ENCODE measurements at regions not wholly inside any gene's neighbourhood (a gene's known extent, or its start where the extent isn't known, plus 50 kb on each side); places are given as distances from the start of the nearest gene placed in this dataset.
"Not testable (repeated sequence)": the region's sequence is repeated elsewhere in the genome, so short reads cannot be mapped to it uniquely, and the experiment has no call there.

GRCh38 chr4:102397056-102397455 lies 51.8 kb upstream of the SLC39A8 start:
- H3K4me1 Mint-ChIP-seq (ENCODE audit: low read depth in 2 of 2); DNase-seq; H3K9me3 Mint-ChIP-seq; H3K27ac Mint-ChIP-seq; H3K36me3 Mint-ChIP-seq (ENCODE audit: insufficient read depth); ATAC-seq (replicated peaks); H3K27me3 Mint-ChIP-seq; H3K4me3 Mint-ChIP-seq: not testable (repeated sequence)

GRCh38 chr4:102399021-102399420 lies 53.7 kb upstream of the SLC39A8 start:
- DNase-seq (no peak), ATAC-seq (replicated peaks) (no peak)
- Mint-ChIP-seq H3K9me3 (no peaks in the 10 kb centered on the region), H3K27me3 (peaks cover 0 to 5% of the 10 kb centered on the region in 2 donors), H3K4me3 (no peak overlapping the region), H3K4me1 (ENCODE audit: low read depth in 2 of 2) (no peaks in the 10 kb centered on the region), H3K27ac (no peak overlapping the region), H3K36me3 (ENCODE audit: insufficient read depth) (peaks cover 2% of the 10 kb centered on the region)

GRCh38 chr4:102400898-102401297 lies 55.6 kb upstream of the SLC39A8 start:
- Mint-ChIP-seq H3K4me3 (no peak overlapping the region), H3K4me1 (ENCODE audit: low read depth in 2 of 2) (no peaks in the 10 kb centered on the region), H3K27me3 (no peaks in the 10 kb centered on the region)

GRCh38 chr4:102402223-102402622 lies 56.9 kb upstream of the SLC39A8 start:
- Mint-ChIP-seq H3K4me3 (no peak overlapping the region), H3K36me3 (ENCODE audit: insufficient read depth) (peaks cover 2% of the 10 kb centered on the region), H3K27ac (no peak overlapping the region), H3K9me3 (no peaks in the 10 kb centered on the region), H3K27me3 (no peaks in the 10 kb centered on the region), H3K4me1 (ENCODE audit: low read depth in 2 of 2) (no peaks in the 10 kb centered on the region)
- DNase-seq (no peak), ATAC-seq (replicated peaks) (no peak)

More at GRCh38 chr4:102400898-102401297, 55.6 kb upstream of the SLC39A8 start:
- DNase-seq (no peak), ATAC-seq (replicated peaks) (no peak)
- Mint-ChIP-seq H3K9me3 (no peaks in the 10 kb centered on the region), H3K36me3 (ENCODE audit: insufficient read depth) (peaks cover 2% of the 10 kb centered on the region), H3K27ac (no peak overlapping the region)

- H3K36me3 Mint-ChIP-seq (ENCODE audit: insufficient read depth) = peaks cover 2% of the 10 kb centered on the region
- no peak overlapping the region for H3K4me3 Mint-ChIP-seq
- no peaks in the 10 kb centered on the region for H3K4me1 Mint-ChIP-seq (ENCODE audit: low read depth in 2 of 2)
- H3K9me3 Mint-ChIP-seq = no peaks in the 10 kb centered on the region
- H3K27ac Mint-ChIP-seq = no peak overlapping the region
- H3K27me3 Mint-ChIP-seq = no peaks in the 10 kb centered on the region
- DNase-seq (no peak), ATAC-seq (replicated peaks) (no peak)
Measured at GRCh38 chr4:102403116-102403515, 57.8 kb upstream of the SLC39A8 start.

GRCh38 chr4:102404431-102404969 lies 59.2 kb upstream of the SLC39A8 start:
- Mint-ChIP-seq H3K27me3 (no peaks in the 10 kb centered on the region), H3K27ac (no peak overlapping the region), H3K9me3 (no peaks in the 10 kb centered on the region), H3K36me3 (ENCODE audit: insufficient read depth) (peaks cover 2% of the 10 kb centered on the region), H3K4me3 (no peak overlapping the region), H3K4me1 (ENCODE audit: low read depth in 2 of 2) (no peaks in the 10 kb centered on the region)
- ATAC-seq (replicated peaks) = no peak
- no peak for DNase-seq

GRCh38 chr4:102405821-102406401 lies 60.6 kb upstream of the SLC39A8 start:
- Mint-ChIP-seq H3K27me3 (no peaks in the 10 kb centered on the region), H3K36me3 (ENCODE audit: insufficient read depth) (peaks cover 2% of the 10 kb centered on the region), H3K9me3 (no peaks in the 10 kb centered on the region), H3K4me3 (no peak overlapping the region), H3K27ac (no peak overlapping the region), H3K4me1 (ENCODE audit: low read depth in 2 of 2) (no peaks in the 10 kb centered on the region)
- ATAC-seq (replicated peaks) (no peak), DNase-seq (no peak)

- not testable (repeated sequence) for H3K4me1 Mint-ChIP-seq (ENCODE audit: low read depth in 2 of 2); H3K9me3 Mint-ChIP-seq; H3K27ac Mint-ChIP-seq; ATAC-seq (replicated peaks); H3K36me3 Mint-ChIP-seq (ENCODE audit: insufficient read depth); H3K4me3 Mint-ChIP-seq; H3K27me3 Mint-ChIP-seq; DNase-seq
Measured at GRCh38 chr4:102410884-102411283, 65.6 kb upstream of the SLC39A8 start.

- ATAC-seq (replicated peaks) (no peak), DNase-seq (no peak)
- H3K4me3 Mint-ChIP-seq = no peak overlapping the region
- H3K27me3 Mint-ChIP-seq = peaks cover 0 to 6% of the 10 kb centered on the region in 2 donors
- H3K4me1 Mint-ChIP-seq (ENCODE audit: low read depth in 2 of 2) = no peaks in the 10 kb centered on the region
- no peak overlapping the region for H3K27ac Mint-ChIP-seq
- no peaks in the 10 kb centered on the region for H3K36me3 Mint-ChIP-seq (ENCODE audit: insufficient read depth)
- no peaks in the 10 kb centered on the region for H3K9me3 Mint-ChIP-seq
Measured at GRCh38 chr4:102411408-102411807, 66.1 kb upstream of the SLC39A8 start.

- no peaks in the 10 kb centered on the region for H3K4me1 Mint-ChIP-seq (ENCODE audit: low read depth in 2 of 2)
- H3K27ac Mint-ChIP-seq = no peak overlapping the region
- H3K27me3 Mint-ChIP-seq = peaks cover 0 to 6% of the 10 kb centered on the region in 2 donors
- H3K9me3 Mint-ChIP-seq = no peaks in the 10 kb centered on the region
- ATAC-seq (replicated peaks) = no peak
- no peaks in the 10 kb centered on the region for H3K36me3 Mint-ChIP-seq (ENCODE audit: insufficient read depth)
- no peak for DNase-seq
- no peak overlapping the region for H3K4me3 Mint-ChIP-seq
Measured at GRCh38 chr4:102416765-102417164, 71.5 kb upstream of the SLC39A8 start.

GRCh38 chr4:102420563-102421398 lies 75.5 kb upstream of the SLC39A8 start:
- Mint-ChIP-seq H3K36me3 (ENCODE audit: insufficient read depth) (no peaks in the 10 kb centered on the region), H3K27me3 (peaks cover 0 to 5% of the 10 kb centered on the region in 2 donors), H3K4me1 (ENCODE audit: low read depth in 2 of 2) (no peaks in the 10 kb centered on the region), H3K9me3 (no peaks in the 10 kb centered on the region), H3K4me3 (no peak overlapping the region), H3K27ac (no peak overlapping the region)
- no peak for DNase-seq
- no peak for ATAC-seq (replicated peaks)

GRCh38 chr4:102422843-102423242 lies 77.6 kb upstream of the SLC39A8 start:
- no peaks in the 10 kb centered on the region for H3K27me3 Mint-ChIP-seq
- H3K4me3 Mint-ChIP-seq = no peak overlapping the region
- H3K4me1 Mint-ChIP-seq (ENCODE audit: low read depth in 2 of 2) = no peaks in the 10 kb centered on the region
- no peak overlapping the region for H3K27ac Mint-ChIP-seq
- no peak for DNase-seq
- no peak for ATAC-seq (replicated peaks)
- H3K36me3 Mint-ChIP-seq (ENCODE audit: insufficient read depth) = no peaks in the 10 kb centered on the region
- no peaks in the 10 kb centered on the region for H3K9me3 Mint-ChIP-seq

GRCh38 chr4:102423375-102423774 lies 77.8 kb upstream of the NFKB1 start:
- Mint-ChIP-seq H3K4me1 (ENCODE audit: low read depth in 2 of 2) (no peaks in the 10 kb centered on the region), H3K4me3 (no peak overlapping the region), H3K27ac (no peak overlapping the region), H3K9me3 (no peaks in the 10 kb centered on the region), H3K36me3 (ENCODE audit: insufficient read depth) (no peaks in the 10 kb centered on the region), H3K27me3 (no peaks in the 10 kb centered on the region)
- ATAC-seq (replicated peaks) (no peak), DNase-seq (no peak)

GRCh38 chr4:102427371-102427998 lies 73.7 kb upstream of the NFKB1 start:
- Mint-ChIP-seq H3K27ac (no peak overlapping the region), H3K27me3 (no peaks in the 10 kb centered on the region), H3K4me3 (no peak overlapping the region), H3K4me1 (ENCODE audit: low read depth in 2 of 2) (peaks cover 0 to 6% of the 10 kb centered on the region in 2 donors), H3K36me3 (ENCODE audit: insufficient read depth) (no peaks in the 10 kb centered on the region), H3K9me3 (no peaks in the 10 kb centered on the region)
- DNase-seq (no peak), ATAC-seq (replicated peaks) (no peak)
